Ishikawa (cell line): ENCODE measurements at regions not wholly inside any gene's neighbourhood (a gene's known extent, or its start where the extent isn't known, plus 50 kb on each side); places are given as distances from the start of the nearest gene placed in this dataset.
A peak's percentile ranks its signal among the peaks of the same experiment; 100 is the strongest.

Experiments
- CEBPB ChIP-seq: IDR thresholded peaks from 2 replicates; pipeline ENCODE4 v1.6.1; 2012
- CREB1 ChIP-seq: IDR thresholded peaks from 2 replicates; pipeline ENCODE4 v1.6.1; 2012; ENCODE audit warnings: low read depth
- EGR1 ChIP-seq: IDR thresholded peaks from 2 replicates; pipeline ENCODE4 v1.6.1; 2012
- EP300 ChIP-seq: IDR thresholded peaks from 2 replicates; pipeline ENCODE4 v1.6.1; 2012; ENCODE audit warnings: borderline replicate concordance
- FOXM1 ChIP-seq: IDR thresholded peaks from 2 replicates; pipeline ENCODE4 v1.6.1; 2012; ENCODE audit warnings: low read depth, borderline replicate concordance
- MAX ChIP-seq: IDR thresholded peaks from 2 replicates; pipeline ENCODE4 v1.6.1; 2012
- NFIC ChIP-seq: IDR thresholded peaks from 2 replicates; pipeline ENCODE4 v1.6.1; 2012
- RAD21 ChIP-seq: IDR thresholded peaks from 2 replicates; pipeline ENCODE4 v1.6.1; 2012; ENCODE audit warnings: low read depth
- TAF1 ChIP-seq: IDR thresholded peaks from 2 replicates; pipeline ENCODE4 v1.6.1; 2012; ENCODE audit warnings: low read depth, mild to moderate bottlenecking
- TCF12 ChIP-seq: IDR thresholded peaks from 2 replicates; pipeline ENCODE4 v1.6.1; 2012; ENCODE audit warnings: low read depth
- TEAD4 ChIP-seq: IDR thresholded peaks from 2 replicates; pipeline ENCODE4 v1.6.1; 2012
- USF1 ChIP-seq: IDR thresholded peaks from 2 replicates; pipeline ENCODE4 v1.6.1; 2012
- YY1 ChIP-seq: IDR thresholded peaks from 2 replicates; pipeline ENCODE4 v1.6.1; 2012; ENCODE audit warnings: low read depth
- ZBTB7A ChIP-seq: IDR thresholded peaks from 2 replicates; pipeline ENCODE4 v1.6.1; 2012; ENCODE audit warnings: low read depth
- TF ChIP-seq, protein P1 (sequence below): IDR thresholded peaks from 2 replicates; pipeline ENCODE4 v1.6.1; 2012; ENCODE audit warnings: low read depth, mild to moderate bottlenecking

DNA sequence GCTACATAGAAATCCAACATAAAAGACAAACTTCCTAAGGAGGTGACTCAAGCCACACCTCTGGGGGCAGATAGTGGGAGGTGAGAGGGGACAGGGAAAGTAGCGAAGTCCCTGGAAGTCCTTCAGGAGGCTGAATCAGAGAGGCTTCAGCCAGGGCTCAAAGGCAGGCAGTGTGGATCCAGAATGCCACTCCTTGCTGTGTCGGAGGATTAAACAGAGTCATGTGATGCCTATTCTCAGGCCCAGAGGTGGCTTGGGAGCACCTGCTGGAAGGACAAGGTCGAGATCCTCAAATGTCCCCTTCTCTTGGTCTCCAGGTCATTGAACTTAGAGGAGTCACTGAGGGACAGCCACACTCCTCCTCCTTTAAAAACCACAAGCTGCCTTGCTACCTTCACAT is 391.1 kb downstream of the SOX9 start:
- TF ChIP-seq CREB1: no peak
- TF ChIP-seq MAX: 0 out of 2 replicates have a peak, but pooled peaks have one; percentile 30
- peak; percentile 75 for TF ChIP-seq USF1

- TF ChIP-seq USF1 (no peak), EP300 (no peak), YY1 (no peak), TCF12 (no peak), NFIC (no peak), TEAD4 (no peak), TAF1 (no peak), CEBPB (no peak), RAD21 (no peak), ZBTB7A (no peak), FOXM1 (no peak), CREB1 (no peak), MAX (no peak), EGR1 (no peak)
- TF ChIP-seq, protein P1, sequence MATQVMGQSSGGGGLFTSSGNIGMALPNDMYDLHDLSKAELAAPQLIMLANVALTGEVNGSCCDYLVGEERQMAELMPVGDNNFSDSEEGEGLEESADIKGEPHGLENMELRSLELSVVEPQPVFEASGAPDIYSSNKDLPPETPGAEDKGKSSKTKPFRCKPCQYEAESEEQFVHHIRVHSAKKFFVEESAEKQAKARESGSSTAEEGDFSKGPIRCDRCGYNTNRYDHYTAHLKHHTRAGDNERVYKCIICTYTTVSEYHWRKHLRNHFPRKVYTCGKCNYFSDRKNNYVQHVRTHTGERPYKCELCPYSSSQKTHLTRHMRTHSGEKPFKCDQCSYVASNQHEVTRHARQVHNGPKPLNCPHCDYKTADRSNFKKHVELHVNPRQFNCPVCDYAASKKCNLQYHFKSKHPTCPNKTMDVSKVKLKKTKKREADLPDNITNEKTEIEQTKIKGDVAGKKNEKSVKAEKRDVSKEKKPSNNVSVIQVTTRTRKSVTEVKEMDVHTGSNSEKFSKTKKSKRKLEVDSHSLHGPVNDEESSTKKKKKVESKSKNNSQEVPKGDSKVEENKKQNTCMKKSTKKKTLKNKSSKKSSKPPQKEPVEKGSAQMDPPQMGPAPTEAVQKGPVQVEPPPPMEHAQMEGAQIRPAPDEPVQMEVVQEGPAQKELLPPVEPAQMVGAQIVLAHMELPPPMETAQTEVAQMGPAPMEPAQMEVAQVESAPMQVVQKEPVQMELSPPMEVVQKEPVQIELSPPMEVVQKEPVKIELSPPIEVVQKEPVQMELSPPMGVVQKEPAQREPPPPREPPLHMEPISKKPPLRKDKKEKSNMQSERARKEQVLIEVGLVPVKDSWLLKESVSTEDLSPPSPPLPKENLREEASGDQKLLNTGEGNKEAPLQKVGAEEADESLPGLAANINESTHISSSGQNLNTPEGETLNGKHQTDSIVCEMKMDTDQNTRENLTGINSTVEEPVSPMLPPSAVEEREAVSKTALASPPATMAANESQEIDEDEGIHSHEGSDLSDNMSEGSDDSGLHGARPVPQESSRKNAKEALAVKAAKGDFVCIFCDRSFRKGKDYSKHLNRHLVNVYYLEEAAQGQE: no peak
Observed at GRCh38 chr17:72512649-72513556, 392.1 kb downstream of the SOX9 start.

DNA sequence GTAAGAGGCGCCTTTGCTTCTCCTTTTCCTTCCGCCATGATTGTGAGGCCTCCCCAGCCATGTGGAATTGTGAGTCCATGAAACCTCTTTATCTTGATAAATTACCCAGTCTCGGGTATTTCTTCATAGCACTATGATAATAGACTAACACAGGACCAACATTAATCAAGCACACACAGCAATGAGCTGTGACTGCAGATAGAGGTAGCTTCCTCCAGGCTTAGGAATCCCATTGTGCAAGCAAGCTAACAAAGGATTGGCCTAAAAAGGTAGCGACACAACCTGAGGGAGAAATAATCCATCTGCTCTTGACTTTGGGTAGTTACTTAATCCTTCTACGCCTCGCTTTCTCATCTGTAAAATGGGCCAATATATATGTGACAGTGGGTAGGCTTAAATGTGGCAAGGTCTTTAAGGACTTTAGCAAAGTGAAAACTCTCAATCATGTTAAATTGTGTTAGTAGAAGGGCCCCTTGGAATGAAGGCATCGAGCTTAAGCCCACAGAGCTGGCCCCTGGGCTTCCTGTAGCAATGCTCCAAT is 393.6 kb downstream of the SOX9 start:
- TF ChIP-seq TCF12 (no peak), EP300 (no peak), EGR1 (no peak), YY1 (no peak), MAX (no peak), TAF1 (no peak), TEAD4 (no peak), ZBTB7A (no peak), RAD21 (no peak)
- TF ChIP-seq, protein P1: no peak

DNA sequence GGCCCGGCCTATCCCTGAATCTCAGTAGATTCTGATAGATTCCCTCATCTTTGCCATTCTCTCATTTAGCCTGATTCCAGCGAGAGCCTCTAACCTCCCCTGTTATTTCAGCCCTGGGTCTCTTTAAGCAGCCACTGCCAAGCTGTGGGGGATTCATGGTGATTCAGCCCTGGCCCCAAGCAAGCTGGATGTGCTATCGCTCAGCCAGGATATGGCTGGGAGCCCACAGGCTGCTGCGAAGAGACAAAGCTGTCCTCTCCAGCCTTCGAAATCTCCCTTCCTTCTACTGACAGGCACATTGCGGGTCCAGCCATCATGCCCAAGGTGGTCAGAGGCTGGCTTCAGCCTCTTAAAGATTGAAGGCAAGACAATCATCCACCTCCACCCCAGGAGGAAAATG is 394.1 kb downstream of the SOX9 start:
- no peak for TF ChIP-seq CREB1
- TF ChIP-seq TAF1: no peak

GRCh38 chr17:72515291-72516065 is 394.7 kb downstream of the SOX9 start:
- TF ChIP-seq TCF12 (0 out of 2 replicates have a peak, but pooled peaks have one; percentile 42), TAF1 (no peak), FOXM1 (no peak), CEBPB (no peak), MAX (peak; percentile 74), NFIC (peak; percentile 68), CREB1 (0 out of 2 replicates have a peak, but pooled peaks have one; percentile 3), RAD21 (no peak), EP300 (peak; percentile 17; the same call in 1 of the 2 replicates), USF1 (no peak), YY1 (peak; percentile 42; the same call in 1 of the 2 replicates)
- TF ChIP-seq, protein P1: no peak
